Inflammatory macrophage treated with lipopolysaccharide for 1 hour (primary cell): ENCODE measurements at regions not wholly inside any gene's neighbourhood (a gene's known extent, or its start where the extent isn't known, plus 50 kb on each side); places are given as distances from the start of the nearest gene placed in this dataset.
"Not testable (repeated sequence)": the region's sequence is repeated elsewhere in the genome, so short reads cannot be mapped to it uniquely, and the experiment has no call there.

Source experiments
- DNase-seq, 2 donors: peaks; one replicate each; pipeline ENCODE4 v3.0.0-alpha.2; 2020 to 2022

DNA sequence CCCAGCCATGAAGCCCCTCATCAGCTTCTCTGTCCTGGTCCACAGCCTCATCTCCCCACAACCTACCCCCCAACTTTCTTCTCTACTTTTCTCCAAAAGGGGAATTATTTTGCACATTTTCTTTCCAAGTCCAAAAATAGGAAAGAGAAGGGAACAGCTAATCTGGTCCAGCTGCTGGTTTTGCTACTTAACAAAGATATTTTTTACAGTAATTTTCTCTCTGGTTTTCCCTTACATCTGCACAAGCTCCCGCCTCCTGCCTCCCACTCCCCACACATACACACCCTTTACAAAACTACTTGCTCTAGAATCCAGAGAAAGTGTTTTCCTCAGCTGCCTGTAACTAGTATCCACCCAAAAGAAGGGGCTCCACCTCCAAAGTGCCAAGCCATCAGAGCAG lies 177.2 kb downstream of the POLR2M start:
- no peak for DNase-seq

DNA sequence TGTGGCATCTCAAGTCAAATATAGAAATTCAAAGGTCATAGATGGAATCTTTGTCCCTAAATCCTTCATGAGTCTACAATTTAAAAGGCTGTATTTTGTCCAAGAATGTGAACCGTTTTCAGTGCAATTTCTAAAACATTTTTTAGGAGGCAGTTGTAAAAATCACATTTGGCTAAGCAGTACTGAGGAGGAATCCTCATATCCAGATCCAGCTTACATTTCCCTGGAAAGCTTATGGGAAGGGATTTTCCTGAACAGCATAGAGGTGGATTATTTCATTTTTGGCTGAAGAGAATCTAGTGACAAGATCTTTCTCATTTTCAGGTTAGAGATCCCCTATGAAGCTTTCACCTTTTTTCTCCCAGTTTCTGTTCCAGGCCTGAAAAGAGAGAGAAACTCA lies 178.4 kb downstream of the POLR2M start:
- no peak for DNase-seq

DNA sequence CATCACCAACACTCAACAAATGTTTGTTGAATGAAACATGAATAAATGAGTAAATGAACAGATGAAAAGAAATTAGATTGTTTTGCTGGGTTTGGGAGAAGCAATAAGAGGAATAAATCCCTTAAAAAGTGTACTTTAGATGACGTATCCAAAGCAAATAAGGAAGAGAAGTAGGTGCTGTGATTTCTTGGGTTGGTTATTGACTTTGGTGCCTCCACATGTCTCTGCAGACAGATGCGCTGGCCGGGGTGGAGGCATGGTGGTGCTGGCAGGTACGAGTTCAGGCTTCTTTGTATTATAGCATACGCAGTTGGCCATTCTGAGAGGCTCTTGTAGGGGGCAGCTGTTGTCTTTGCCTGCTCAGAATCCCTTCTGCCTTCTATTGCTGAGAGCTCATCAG lies 178.9 kb downstream of the POLR2M start:
- no peak for DNase-seq

DNA sequence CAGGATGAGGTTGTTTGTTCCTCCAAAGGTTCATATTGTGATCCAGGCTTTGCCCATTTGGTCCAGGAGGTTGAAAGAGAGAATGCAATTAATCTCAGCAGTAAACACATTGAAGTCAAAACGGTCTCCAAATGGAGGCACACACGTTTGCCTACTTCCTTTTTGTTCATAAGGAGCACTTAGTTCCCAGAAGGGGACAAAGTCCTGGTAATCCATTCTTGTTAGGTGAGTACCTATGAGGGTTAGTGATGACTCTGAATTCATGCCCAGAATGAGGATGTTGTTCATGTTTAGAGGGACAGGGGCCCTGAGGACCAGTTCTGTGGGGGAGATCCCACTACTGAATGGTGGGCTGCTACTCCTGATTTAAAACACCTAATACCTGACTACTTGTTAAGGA lies 177.7 kb downstream of the ALDH1A2 start:
- DNase-seq, result no peak

DNA sequence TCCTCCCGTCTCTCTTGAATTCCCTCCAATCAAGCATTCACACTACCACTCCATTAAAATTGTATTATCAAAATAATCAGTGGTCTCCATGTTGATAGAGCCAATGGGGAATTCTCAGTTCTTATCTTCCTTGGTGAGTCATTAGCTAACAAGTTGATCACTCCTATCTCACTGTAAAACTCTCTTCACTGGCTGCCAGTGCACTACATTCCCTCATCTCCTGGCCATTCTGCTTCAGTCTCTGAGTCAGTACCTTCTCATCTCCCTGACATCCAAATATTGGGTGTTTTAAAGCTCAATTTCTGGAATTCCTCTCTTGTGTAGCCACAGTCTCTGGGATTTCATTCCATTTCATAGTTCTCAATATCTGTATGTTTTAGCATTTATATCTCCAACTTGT lies 175.2 kb downstream of the ALDH1A2 start:
- no peak for DNase-seq

DNA sequence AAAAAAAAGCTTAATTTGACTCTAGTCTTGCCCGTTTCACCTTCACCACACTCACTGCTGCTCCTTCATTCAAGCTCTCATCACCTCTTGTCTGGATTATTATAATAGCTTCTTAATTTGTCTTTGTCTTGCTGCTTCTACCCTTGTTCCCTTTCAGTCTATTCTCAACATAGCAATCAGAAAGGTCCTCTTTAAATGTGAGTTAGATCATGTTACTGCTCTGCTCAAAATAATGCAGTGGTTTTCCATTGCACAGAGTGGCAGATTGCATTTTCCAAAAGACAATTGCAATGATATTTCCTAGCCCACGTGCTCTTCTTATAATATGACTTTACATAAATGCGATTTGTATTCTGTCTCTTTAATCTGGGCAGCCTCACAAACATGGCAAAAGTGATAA lies 174.6 kb downstream of the ALDH1A2 start:
- DNase-seq, result no peak

DNA sequence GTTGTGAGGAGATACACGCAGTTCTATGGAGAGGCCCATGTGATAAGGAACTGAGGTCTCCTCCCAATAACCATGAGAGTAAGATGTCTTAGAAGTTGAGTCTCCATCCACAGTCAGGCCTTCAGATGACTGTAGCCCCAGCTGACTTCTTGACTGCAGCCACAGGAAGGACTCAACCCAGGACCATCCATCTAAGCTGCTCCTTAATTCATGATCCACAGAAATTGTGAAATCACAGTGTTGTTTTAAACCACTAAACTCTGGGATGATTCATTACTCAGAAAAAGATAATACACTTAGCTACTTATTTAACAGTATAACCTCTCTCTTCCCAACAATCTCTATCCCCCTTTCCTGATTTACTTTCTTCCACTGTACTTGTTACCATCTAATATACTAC lies 173.3 kb downstream of the ALDH1A2 start:
- no peak for DNase-seq

DNA sequence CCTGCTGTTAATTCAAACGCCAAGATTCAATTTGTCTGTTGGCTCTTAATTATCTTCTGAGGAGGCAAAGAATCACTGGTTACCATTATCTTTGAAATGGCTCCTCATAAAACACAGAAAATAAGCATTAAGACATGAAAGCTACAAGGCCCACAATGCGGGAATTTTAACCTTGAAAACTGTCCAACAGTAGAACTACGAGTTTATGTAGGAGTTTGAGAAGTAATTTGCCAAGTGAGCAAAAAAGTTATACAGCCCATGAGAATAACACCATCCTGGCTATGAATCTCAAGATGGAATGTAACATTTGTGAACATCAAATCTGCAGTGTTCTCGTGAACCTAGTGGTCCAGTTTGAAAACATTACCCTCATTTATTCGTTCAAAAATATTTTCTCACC lies 172.5 kb downstream of the ALDH1A2 start:
- DNase-seq, result no peak

DNA sequence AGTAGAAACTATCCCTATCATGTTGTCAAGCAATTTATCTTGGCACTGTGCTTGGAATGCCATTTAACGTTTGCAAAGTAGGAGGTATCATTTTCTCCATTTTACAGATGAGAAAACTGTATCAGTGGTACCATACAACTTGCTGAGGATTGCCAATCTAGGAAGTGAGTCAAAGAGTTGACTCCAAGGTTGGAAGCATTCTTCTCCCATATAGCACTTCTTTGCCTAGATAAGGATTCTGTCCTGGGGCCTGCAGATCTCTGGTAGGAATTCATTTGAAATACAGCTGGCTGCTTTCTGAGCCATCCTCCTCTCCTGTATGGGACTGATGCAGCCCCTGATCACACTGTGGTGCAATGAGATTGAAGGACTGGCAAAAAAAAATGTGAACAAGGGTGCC lies 170.2 kb downstream of the ALDH1A2 start:
- DNase-seq, result no peak

DNA sequence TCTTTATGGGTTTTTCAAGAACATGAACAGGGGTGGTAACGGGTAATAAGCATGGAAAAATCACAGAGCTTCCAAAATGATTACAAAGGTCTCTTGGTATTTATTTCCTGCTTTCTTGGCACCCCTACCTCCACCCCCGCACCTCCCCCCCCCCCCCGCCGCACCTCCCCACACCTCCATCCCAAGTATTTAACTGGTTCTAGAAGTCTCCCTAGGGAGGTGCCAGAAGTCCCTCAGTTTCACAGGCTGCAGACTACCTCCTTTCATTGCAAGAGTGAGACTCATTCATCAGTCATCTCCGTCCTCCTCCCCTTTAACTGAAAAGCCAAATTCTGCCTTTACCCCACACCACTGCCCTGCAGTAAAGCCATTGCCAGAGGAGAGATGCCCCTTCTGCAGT lies 169.4 kb downstream of the ALDH1A2 start:
- no peak for DNase-seq

DNA sequence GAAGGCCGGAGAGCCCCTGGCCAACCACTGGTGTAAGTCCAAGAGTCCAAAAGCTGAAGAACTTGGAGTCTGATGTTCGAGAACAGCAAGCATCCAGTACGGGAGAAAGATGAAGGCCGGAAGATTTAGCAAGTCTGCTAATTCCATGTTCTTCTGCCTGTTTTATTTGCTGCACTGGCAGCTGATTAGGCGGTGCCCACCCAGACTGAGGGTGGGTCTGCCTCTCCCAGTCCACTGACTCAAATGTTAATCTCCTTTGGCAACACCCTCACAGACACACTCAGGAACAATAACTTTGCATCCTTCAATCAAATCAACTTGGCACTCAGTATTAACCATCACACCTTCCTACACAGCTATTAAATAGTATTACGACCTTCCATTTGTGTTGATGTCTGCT lies 168.6 kb downstream of the ALDH1A2 start:
- not testable (repeated sequence) for DNase-seq

DNA sequence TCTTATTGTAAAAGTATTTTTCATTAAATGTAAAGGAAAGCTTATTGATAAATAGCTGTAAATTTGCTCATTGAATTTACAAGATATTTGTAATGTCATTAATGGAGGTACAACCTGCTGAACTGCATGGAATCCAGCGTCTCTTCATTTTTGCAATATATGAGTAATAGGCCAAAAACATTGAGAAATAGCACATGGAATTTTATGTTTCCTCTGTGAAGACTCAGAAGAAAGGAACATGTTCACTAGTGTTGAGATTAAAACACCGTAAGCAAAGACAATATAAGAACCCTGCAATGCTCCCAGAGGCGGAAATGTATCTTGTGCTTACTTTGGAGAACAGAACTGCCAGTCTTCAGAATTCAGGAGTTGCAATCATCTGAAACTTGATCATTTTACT lies 167.6 kb downstream of the ALDH1A2 start:
- DNase-seq, result no peak

DNA sequence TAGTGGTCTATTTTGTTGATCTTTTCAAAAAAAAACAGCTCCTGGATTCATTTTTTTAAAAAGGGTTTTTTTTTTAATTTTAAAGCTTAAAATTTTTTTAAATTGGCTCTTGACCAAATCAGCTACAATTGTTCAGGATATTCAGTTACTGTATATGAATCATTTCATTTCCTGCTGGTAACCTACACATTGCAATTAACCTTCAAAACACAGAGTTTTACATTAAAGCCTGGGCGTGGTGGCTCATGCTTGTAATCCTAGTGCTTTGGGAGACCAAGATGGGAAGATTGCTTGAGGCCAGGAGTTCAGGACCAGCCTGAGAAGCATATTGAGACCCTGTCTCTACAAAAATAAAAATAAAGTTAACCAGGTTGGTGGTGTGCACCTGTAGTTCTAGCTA lies 163.4 kb downstream of the ALDH1A2 start:
- no peak for DNase-seq
